ENCODE measurements at regions not wholly inside any gene's neighbourhood (a gene's known extent, or its start where the extent isn't known, plus 50 kb on each side); places are given as distances from the start of the nearest gene placed in this dataset.

DNA sequence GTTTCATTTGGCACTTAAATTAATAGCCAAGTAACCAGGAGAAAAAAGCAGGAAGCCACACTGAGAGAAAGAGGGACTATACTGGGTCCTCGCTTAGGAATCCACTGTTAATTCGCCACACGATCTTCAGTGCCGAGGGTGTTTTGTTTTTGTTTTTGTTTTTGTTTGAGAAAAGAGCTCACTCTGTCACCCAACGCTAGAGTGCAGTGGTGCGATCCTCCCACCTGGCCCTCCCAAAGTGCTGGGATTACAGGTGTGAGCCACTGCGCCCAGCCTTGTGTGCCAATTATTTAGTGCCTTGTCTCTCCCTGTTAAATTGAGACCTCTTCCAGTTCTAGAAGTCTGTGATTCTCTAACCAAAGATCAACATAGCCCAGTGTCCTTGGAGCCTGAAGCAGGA lies 53.8 kb upstream of the TPM1 start:
- no peak for DNase-seq (ENCODE audit: low spot score)
- Histone ChIP-seq H3K4me2 (ENCODE audit: low read length) (no peak overlapping the region), H2AFZ (ENCODE audit: low read length) (no peak overlapping the region), H3K79me2 (ENCODE audit: insufficient read depth, low read depth, low read length) (no peaks in the 10 kb centered on the region), H3K9me3 (ENCODE audit: low read length) (no peaks in the 10 kb centered on the region), H3K27ac (ENCODE audit: low read depth, low read length, poor library complexity, severe bottlenecking) (no peak overlapping the region), H4K20me1 (ENCODE audit: insufficient read depth, low read length) (no peaks in the 10 kb centered on the region), H3K4me1 (ENCODE audit: insufficient read depth, low read length, poor library complexity, severe bottlenecking) (no peaks in the 10 kb centered on the region), H3K36me3 (ENCODE audit: insufficient read depth, low read length) (no peaks in the 10 kb centered on the region), H3K4me3 (ENCODE audit: low read depth, low read length, poor library complexity, severe bottlenecking) (no peak overlapping the region), H3K9me2 (ENCODE audit: insufficient read depth, low read length) (no peaks in the 10 kb centered on the region)
- TF ChIP-seq EZH2phosphoT487 (IDR thresholded peaks at IDR 0.05; ENCODE audit: borderline replicate concordance, low read depth, low read length): no peak
- TF ChIP-seq, protein P1, sequence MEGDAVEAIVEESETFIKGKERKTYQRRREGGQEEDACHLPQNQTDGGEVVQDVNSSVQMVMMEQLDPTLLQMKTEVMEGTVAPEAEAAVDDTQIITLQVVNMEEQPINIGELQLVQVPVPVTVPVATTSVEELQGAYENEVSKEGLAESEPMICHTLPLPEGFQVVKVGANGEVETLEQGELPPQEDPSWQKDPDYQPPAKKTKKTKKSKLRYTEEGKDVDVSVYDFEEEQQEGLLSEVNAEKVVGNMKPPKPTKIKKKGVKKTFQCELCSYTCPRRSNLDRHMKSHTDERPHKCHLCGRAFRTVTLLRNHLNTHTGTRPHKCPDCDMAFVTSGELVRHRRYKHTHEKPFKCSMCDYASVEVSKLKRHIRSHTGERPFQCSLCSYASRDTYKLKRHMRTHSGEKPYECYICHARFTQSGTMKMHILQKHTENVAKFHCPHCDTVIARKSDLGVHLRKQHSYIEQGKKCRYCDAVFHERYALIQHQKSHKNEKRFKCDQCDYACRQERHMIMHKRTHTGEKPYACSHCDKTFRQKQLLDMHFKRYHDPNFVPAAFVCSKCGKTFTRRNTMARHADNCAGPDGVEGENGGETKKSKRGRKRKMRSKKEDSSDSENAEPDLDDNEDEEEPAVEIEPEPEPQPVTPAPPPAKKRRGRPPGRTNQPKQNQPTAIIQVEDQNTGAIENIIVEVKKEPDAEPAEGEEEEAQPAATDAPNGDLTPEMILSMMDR (conservative IDR thresholded peaks at IDR 0.05; ENCODE audit: low read length): no peak
- POLR2A ChIA-PET: no interaction called here
- BruUV-seq (replicated peaks): no TSS peak
- CTCF ChIA-PET (ENCODE audit: unreplicated experiment): no interaction called here
- intact Hi-C loops (cut with micrococcal nuclease; ENCODE audit: unreplicated experiment): no loop called here

DNA sequence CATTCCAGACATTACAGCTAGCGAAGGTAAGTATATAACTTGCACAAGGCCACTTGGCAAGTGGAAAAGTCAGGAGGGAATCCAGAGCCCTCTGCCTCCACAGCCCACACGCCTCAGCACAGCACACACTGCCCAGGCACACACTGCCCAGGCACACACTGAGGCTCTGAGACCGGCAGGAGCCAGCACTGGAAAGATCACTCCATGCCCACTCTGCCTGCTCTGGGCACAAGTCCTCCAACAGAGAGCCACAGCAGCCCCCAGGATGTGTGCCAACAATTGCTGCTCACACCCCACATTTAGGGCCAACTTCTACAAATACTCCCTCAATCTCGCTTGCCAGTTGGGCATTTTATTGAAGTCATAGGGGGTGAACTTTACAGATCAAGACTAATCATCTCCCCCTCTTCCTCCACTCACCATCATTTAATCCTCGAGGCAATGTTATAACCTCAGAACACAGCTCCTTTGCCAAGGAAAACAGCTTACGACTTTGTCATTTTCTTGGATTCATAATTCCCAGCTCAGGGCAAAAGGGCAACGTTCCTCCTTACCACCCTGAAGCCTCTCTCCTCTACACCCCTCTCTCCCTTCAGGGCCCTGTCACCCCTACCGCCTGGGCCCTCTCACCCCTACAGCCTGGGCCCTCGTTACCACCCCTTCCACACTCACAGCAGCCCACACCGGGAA lies 53.0 kb upstream of the TPM1 start:
- no peaks in the 10 kb centered on the region for H3K36me3 ChIP-seq (ENCODE audit: insufficient read depth, low read length)
- TF ChIP-seq EZH2phosphoT487 (IDR thresholded peaks at IDR 0.05; ENCODE audit: borderline replicate concordance, low read depth, low read length): no peak
- TF ChIP-seq, protein P1 (conservative IDR thresholded peaks at IDR 0.05; ENCODE audit: low read length): no peak
- no peak overlapping the region for H3K4me2 ChIP-seq (ENCODE audit: low read length)
- intact Hi-C loops (cut with micrococcal nuclease; ENCODE audit: unreplicated experiment): no loop called here
- H4K20me1 ChIP-seq (ENCODE audit: insufficient read depth, low read length): no peaks in the 10 kb centered on the region
- no peak for DNase-seq (ENCODE audit: low spot score)
- ChIA-PET POLR2A (no interaction called here), CTCF (ENCODE audit: unreplicated experiment) (no interaction called here)
- BruUV-seq (replicated peaks): no TSS peak
- H2AFZ ChIP-seq (ENCODE audit: low read length): no peak overlapping the region
- H3K9me3 ChIP-seq (ENCODE audit: low read length): no peaks in the 10 kb centered on the region
- no peaks in the 10 kb centered on the region for H3K9me2 ChIP-seq (ENCODE audit: insufficient read depth, low read length)
- H3K79me2 ChIP-seq (ENCODE audit: insufficient read depth, low read depth, low read length): no peaks in the 10 kb centered on the region
- H3K4me1 ChIP-seq (ENCODE audit: insufficient read depth, low read length, poor library complexity, severe bottlenecking): no peaks in the 10 kb centered on the region
- no peak overlapping the region for H3K27ac ChIP-seq (ENCODE audit: low read depth, low read length, poor library complexity, severe bottlenecking)
- no peak overlapping the region for H3K4me3 ChIP-seq (ENCODE audit: low read depth, low read length, poor library complexity, severe bottlenecking)

DNA sequence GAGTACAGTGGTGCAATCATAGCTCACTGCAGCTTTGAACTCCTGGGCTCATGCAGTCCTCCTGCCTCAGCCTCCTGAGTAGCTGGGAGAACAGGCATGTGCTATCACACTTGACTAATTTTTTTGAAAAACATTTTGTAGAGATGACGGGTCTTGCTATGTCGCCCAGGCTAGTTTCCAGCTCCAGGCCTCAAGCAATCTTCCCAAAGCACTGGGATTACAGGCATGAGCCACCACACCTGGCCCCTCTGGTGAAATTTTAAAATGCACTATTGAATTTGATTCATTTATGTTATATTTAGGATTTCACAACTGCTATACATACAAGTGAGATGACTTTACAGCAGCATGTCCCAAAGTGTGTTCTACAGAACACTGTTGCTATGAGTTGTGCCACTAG lies 50.8 kb upstream of the TPM1 start:
- Histone ChIP-seq H3K4me2 (ENCODE audit: low read length) (no peak overlapping the region), H4K20me1 (ENCODE audit: insufficient read depth, low read length) (no peaks in the 10 kb centered on the region), H3K4me1 (ENCODE audit: insufficient read depth, low read length, poor library complexity, severe bottlenecking) (no peaks in the 10 kb centered on the region), H2AFZ (ENCODE audit: low read length) (no peak overlapping the region), H3K79me2 (ENCODE audit: insufficient read depth, low read depth, low read length) (no peaks in the 10 kb centered on the region), H3K4me3 (ENCODE audit: low read depth, low read length, poor library complexity, severe bottlenecking) (no peak overlapping the region), H3K9me3 (ENCODE audit: low read length) (no peaks in the 10 kb centered on the region), H3K36me3 (ENCODE audit: insufficient read depth, low read length) (no peaks in the 10 kb centered on the region), H3K9me2 (ENCODE audit: insufficient read depth, low read length) (no peaks in the 10 kb centered on the region), H3K27ac (ENCODE audit: low read depth, low read length, poor library complexity, severe bottlenecking) (no peak overlapping the region)
- TF ChIP-seq, protein P1 (conservative IDR thresholded peaks at IDR 0.05; ENCODE audit: low read length): no peak
- no peak for TF ChIP-seq EZH2phosphoT487 (IDR thresholded peaks at IDR 0.05; ENCODE audit: borderline replicate concordance, low read depth, low read length)
- intact Hi-C loops (cut with micrococcal nuclease; ENCODE audit: unreplicated experiment): no loop called here
- ChIA-PET POLR2A (no interaction called here), CTCF (ENCODE audit: unreplicated experiment) (no interaction called here)
- BruUV-seq (replicated peaks): no TSS peak
- DNase-seq (ENCODE audit: low spot score): no peak
